ENCODE measurements at regions not wholly inside any gene's neighbourhood (a gene's known extent, or its start where the extent isn't known, plus 50 kb on each side); places are given as distances from the start of the nearest gene placed in this dataset.

DNA sequence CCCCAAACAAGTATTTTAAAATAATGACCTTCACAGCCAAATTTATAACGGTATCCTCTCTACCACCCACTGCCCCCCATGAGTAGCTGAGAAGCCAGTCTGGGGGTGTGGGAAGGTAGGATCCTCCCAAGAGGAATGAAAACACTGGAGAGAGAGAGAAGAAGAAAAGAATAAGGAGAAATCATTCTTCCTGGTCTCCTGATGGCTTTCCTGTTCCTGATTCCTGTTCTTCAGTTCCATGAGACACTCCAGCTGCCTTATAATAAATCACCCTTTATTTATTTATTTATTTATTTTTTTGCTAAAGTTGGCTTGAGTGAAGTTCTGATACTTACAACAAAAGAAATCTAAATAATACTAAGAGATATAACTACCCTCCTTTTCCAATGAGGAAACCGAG is 56.4 kb upstream of the FAM20A start:
- no peak for DNase-seq (ENCODE audit: extremely low read depth, low read depth)
- TF ChIP-seq, protein P1, sequence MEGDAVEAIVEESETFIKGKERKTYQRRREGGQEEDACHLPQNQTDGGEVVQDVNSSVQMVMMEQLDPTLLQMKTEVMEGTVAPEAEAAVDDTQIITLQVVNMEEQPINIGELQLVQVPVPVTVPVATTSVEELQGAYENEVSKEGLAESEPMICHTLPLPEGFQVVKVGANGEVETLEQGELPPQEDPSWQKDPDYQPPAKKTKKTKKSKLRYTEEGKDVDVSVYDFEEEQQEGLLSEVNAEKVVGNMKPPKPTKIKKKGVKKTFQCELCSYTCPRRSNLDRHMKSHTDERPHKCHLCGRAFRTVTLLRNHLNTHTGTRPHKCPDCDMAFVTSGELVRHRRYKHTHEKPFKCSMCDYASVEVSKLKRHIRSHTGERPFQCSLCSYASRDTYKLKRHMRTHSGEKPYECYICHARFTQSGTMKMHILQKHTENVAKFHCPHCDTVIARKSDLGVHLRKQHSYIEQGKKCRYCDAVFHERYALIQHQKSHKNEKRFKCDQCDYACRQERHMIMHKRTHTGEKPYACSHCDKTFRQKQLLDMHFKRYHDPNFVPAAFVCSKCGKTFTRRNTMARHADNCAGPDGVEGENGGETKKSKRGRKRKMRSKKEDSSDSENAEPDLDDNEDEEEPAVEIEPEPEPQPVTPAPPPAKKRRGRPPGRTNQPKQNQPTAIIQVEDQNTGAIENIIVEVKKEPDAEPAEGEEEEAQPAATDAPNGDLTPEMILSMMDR (IDR thresholded peaks at IDR 0.05; ENCODE audit: low read depth, low read length), result no peak

DNA sequence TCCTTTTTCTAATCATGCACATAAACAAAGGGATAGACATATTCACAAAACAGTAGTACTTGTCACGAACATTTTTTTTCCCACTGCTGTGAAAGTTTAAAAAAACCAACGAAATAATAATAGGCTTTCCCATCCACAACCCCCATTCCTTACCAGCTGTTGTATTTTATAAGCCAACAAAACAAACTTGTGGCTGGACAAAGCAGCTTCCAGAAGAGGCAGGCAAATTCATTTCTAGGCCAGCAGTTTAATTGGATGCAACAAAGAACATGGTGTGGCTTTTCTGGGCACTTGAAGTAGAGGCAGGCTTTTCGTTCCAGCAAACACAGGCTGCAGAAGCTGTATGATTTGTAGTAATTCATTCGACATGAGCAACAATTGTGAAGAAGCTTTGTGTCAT is 56.0 kb upstream of the FAM20A start:
- DNase-seq (ENCODE audit: extremely low read depth, low read depth), result peak; percentile 3
- TF ChIP-seq, protein P1 (IDR thresholded peaks at IDR 0.05; ENCODE audit: low read depth, low read length), result no peak

DNA sequence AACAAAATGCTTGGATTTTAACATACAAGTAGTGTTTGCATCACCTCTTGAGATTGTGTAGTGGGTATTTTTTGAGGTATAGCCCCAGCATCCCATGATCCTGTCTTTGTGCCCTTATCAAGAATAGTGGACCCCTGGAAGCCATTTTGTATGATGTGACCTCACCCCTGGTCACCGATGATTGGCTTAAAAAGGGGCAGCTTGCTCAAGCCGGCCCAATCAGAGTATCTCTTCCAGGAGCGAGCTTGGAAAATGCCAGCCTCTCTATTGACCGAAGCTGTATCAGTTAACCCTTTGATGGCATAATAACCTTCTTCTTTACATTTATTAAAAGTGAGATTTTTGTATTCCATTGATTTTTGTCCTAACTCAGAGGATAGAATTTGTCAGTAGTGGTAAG is 55.5 kb upstream of the FAM20A start:
- no peak for DNase-seq (ENCODE audit: extremely low read depth, low read depth)
- TF ChIP-seq, protein P1 (IDR thresholded peaks at IDR 0.05; ENCODE audit: low read depth, low read length), result no peak
